HepG2 (cell line): ENCODE measurements at regions not wholly inside any gene's neighbourhood (a gene's known extent, or its start where the extent isn't known, plus 50 kb on each side); places are given as distances from the start of the nearest gene placed in this dataset.

Experiments
- ATAC-seq: fragments of 200-7000 bp; cut with Tn5 transposase; 3 replicates; pipeline ENCODE4 v1.9.1; 2020; ENCODE audit warnings: mild to moderate bottlenecking, moderate library complexity
- BruUV-seq: library from RNA; stranded (reverse); fragments of 400-500 nt; replicated peaks from 2 replicates; lab custom pipeline; 2021; lab: Mats Ljungman, UMichigan
- CTCF ChIA-PET: fragments of 300-600 bp; formaldehyde crosslinking; extraction: SDS; loops from one replicate; lab custom pipeline; 2021; ENCODE audit warnings: low total read pairs, inconsistent platforms, low intra/inter-chr PET ratio; lab: Yijun Ruan, JAX
- POLR2A ChIA-PET: fragments of 350-600 bp; sonication (Branson Sonifier 250); formaldehyde crosslinking; loops from one replicate; lab custom pipeline; 2020; ENCODE audit warnings: antibody characterized with exemption, inconsistent platforms; lab: Yijun Ruan, JAX
- DNase-seq: peaks from one replicate; pipeline ENCODE4 v3.0.0-alpha.2; 2015; ENCODE audit warnings: low spot score
- FAIRE-seq: peaks from 3 replicates; lab custom pipeline; 2011; peaks lifted over from hg19 to GRCh38; lab: Jason Lieb, UNC
- H2AFZ ChIP-seq: one replicate; pipeline ENCODE4 v1.6.1; 2011; ENCODE audit warnings: low read length, inconsistent platforms
- H3K27ac ChIP-seq: fragments of 300-600 bp; 3 replicates; pipeline ENCODE4 v1.8.0; 2011; ENCODE audit warnings: mixed run types, mild to moderate bottlenecking, mixed read lengths, low read length, inconsistent platforms; ENCODE audit not compliant: insufficient read depth; ENCODE audit errors: extremely low read length
- H3K27me3 ChIP-seq, 2 experiments: fragments of 200-600 bp in 1 of 2; 2 replicates in 1 of 2; 3 replicates in 1 of 2; pipeline versions ENCODE4 v1.6.0 to v1.8.0; 2011; ENCODE audit warnings: low read length in 2 of 2, mild to moderate bottlenecking in 2 of 2, moderate library complexity in 2 of 2, inconsistent platforms in 1 of 2; ENCODE audit not compliant: insufficient read depth in 2 of 2, control insufficient read depth in 1 of 2
- H3K36me3 ChIP-seq, 2 experiments: fragments of 200-600 bp in 1 of 2; replicated peaks in 1 of 2; 2 replicates in 1 of 2; 3 replicates in 1 of 2; pipeline versions ENCODE4 v1.5.1 to v1.8.0; 2011; ENCODE audit warnings: low read length in 2 of 2, inconsistent platforms in 1 of 2; ENCODE audit not compliant: insufficient read depth in 2 of 2, control insufficient read depth in 1 of 2
- H3K4me1 ChIP-seq: 2 replicates; pipeline ENCODE4 v1.5.1; 2012; ENCODE audit warnings: low read length, inconsistent platforms; ENCODE audit not compliant: insufficient read depth
- H3K4me2 ChIP-seq: 2 replicates; pipeline ENCODE4 v1.6.0; 2011; ENCODE audit warnings: low read depth, low read length, inconsistent platforms
- H3K4me3 ChIP-seq, 3 experiments: fragments of 200-600 bp in 1 of 3; sonication (generic), shearing (Covaris generic) in 1 of 3; replicated peaks in 1 of 3; 2 replicates each; pipeline ENCODE4 v1.5.1; 2011 to 2016; ENCODE audit warnings: low read length in 3 of 3, inconsistent platforms in 2 of 3, low read depth in 2 of 3, mild to moderate bottlenecking in 2 of 3, control low read depth in 1 of 3, mixed read lengths in 1 of 3; ENCODE audit not compliant: insufficient read depth in 1 of 3
- H3K79me2 ChIP-seq: one replicate; pipeline ENCODE4 v1.6.1; 2011; ENCODE audit warnings: low read length, inconsistent platforms; ENCODE audit not compliant: insufficient read depth
- H3K9ac ChIP-seq: 2 replicates; pipeline ENCODE4 v1.6.0; 2011; ENCODE audit warnings: mild to moderate bottlenecking, low read depth, low read length, inconsistent platforms; ENCODE audit not compliant: insufficient read depth
- H3K9me3 ChIP-seq: 2 replicates; pipeline ENCODE4 v1.5.1; 2012; ENCODE audit warnings: mild to moderate bottlenecking, low read length
- H4K20me1 ChIP-seq: 2 replicates; pipeline ENCODE4 v1.6.0; 2011; ENCODE audit warnings: inconsistent platforms, mild to moderate bottlenecking, low read length, moderate library complexity; ENCODE audit not compliant: insufficient read depth
- ATM ChIP-seq: fragments of 450-650 bp; IDR thresholded peaks from 2 replicates; pipeline ENCODE4 v1.7.1; 2017; ENCODE audit warnings: mild to moderate bottlenecking, borderline replicate concordance
- MAFK ChIP-seq, 2 experiments: IDR thresholded peaks in 1 of 2; conservative IDR thresholded peaks in 1 of 2; 2 replicates each; pipeline ENCODE4 v1.6.1; 2011; ENCODE audit warnings: improper control_type of control experiment in 2 of 2, low read length in 2 of 2
- MXI1 ChIP-seq: IDR thresholded peaks from 3 replicates; pipeline ENCODE4 v1.6.1; 2012; ENCODE audit warnings: low read depth, low read length, inconsistent platforms, borderline replicate concordance
- WGBS: methylation state at CpG from one replicate; pipeline ENCODE4 v1.1.6; 2017; ENCODE audit warnings: low lambda C conversion rate; 5-methylcytosine and 5-hydroxymethylcytosine counted together
- in situ Hi-C: cut with HindIII; loops from 2 replicates; pipeline ENCODE4 v1.10.0; 2017; ENCODE audit warnings: low pct_unique_long_range_greater_than_20kb; ENCODE audit not compliant: extremely low pct_ligation_motif_present
- intact Hi-C: fragments of 100-400 bp; cut with micrococcal nuclease; formaldehyde crosslinking; loops from one replicate; pipeline ENCODE4 v1.10.0; 2022; ENCODE audit not compliant: unreplicated experiment
- TF ChIP-seq, protein P1 (sequence below): sonication (generic); formaldehyde crosslinking; IDR thresholded peaks from 2 replicates; pipeline ENCODE4 v1.5.1; 2020; ENCODE audit warnings: mild to moderate bottlenecking, missing genetic modification reagents, borderline replicate concordance
- TF ChIP-seq, protein P2 (sequence below): sonication (generic); formaldehyde crosslinking; IDR thresholded peaks from 2 replicates; pipeline ENCODE4 v1.5.0; 2020; ENCODE audit warnings: mild to moderate bottlenecking, missing genetic modification reagents
- TF ChIP-seq, protein P3 (sequence below): sonication (generic); formaldehyde crosslinking; IDR thresholded peaks from 2 replicates; pipeline ENCODE4 v1.4.0; 2020; ENCODE audit warnings: mild to moderate bottlenecking, missing genetic modification reagents

DNA sequence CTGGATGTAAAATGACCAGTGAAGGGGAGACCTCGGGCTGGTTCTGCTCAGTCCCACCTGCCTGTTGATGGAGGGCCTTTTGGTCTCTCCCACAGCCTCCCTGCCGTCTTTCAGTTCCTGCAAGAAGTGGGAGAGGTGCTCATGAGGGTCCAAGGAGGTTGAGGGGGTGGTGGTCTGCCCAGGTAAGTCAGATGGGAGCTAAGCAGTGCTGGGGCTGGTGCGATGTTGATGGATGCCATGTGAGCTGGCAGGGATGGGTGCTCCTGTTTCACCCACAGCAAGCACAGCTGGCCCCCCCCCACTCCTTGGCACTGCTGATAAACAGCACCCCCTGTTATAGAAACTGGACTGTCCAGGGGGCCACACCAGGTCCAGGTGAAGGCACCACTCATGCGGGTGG, 145.6 kb downstream of the NSG2 start (continued):
- TF ChIP-seq, protein P1, sequence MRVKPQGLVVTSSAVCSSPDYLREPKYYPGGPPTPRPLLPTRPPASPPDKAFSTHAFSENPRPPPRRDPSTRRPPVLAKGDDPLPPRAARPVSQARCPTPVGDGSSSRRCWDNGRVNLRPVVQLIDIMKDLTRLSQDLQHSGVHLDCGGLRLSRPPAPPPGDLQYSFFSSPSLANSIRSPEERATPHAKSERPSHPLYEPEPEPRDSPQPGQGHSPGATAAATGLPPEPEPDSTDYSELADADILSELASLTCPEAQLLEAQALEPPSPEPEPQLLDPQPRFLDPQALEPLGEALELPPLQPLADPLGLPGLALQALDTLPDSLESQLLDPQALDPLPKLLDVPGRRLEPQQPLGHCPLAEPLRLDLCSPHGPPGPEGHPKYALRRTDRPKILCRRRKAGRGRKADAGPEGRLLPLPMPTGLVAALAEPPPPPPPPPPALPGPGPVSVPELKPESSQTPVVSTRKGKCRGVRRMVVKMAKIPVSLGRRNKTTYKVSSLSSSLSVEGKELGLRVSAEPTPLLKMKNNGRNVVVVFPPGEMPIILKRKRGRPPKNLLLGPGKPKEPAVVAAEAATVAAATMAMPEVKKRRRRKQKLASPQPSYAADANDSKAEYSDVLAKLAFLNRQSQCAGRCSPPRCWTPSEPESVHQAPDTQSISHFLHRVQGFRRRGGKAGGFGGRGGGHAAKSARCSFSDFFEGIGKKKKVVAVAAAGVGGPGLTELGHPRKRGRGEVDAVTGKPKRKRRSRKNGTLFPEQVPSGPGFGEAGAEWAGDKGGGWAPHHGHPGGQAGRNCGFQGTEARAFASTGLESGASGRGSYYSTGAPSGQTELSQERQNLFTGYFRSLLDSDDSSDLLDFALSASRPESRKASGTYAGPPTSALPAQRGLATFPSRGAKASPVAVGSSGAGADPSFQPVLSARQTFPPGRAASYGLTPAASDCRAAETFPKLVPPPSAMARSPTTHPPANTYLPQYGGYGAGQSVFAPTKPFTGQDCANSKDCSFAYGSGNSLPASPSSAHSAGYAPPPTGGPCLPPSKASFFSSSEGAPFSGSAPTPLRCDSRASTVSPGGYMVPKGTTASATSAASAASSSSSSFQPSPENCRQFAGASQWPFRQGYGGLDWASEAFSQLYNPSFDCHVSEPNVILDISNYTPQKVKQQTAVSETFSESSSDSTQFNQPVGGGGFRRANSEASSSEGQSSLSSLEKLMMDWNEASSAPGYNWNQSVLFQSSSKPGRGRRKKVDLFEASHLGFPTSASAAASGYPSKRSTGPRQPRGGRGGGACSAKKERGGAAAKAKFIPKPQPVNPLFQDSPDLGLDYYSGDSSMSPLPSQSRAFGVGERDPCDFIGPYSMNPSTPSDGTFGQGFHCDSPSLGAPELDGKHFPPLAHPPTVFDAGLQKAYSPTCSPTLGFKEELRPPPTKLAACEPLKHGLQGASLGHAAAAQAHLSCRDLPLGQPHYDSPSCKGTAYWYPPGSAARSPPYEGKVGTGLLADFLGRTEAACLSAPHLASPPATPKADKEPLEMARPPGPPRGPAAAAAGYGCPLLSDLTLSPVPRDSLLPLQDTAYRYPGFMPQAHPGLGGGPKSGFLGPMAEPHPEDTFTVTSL (CRISPR knock-in tag): no peak
- TF ChIP-seq, protein P2, sequence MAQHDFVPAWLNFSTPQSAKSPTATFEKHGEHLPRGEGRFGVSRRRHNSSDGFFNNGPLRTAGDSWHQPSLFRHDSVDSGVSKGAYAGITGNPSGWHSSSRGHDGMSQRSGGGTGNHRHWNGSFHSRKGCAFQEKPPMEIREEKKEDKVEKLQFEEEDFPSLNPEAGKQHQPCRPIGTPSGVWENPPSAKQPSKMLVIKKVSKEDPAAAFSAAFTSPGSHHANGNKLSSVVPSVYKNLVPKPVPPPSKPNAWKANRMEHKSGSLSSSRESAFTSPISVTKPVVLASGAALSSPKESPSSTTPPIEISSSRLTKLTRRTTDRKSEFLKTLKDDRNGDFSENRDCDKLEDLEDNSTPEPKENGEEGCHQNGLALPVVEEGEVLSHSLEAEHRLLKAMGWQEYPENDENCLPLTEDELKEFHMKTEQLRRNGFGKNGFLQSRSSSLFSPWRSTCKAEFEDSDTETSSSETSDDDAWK (CRISPR knock-in tag): no peak
- TF ChIP-seq, all 625 proteins: peak for 0

DNA sequence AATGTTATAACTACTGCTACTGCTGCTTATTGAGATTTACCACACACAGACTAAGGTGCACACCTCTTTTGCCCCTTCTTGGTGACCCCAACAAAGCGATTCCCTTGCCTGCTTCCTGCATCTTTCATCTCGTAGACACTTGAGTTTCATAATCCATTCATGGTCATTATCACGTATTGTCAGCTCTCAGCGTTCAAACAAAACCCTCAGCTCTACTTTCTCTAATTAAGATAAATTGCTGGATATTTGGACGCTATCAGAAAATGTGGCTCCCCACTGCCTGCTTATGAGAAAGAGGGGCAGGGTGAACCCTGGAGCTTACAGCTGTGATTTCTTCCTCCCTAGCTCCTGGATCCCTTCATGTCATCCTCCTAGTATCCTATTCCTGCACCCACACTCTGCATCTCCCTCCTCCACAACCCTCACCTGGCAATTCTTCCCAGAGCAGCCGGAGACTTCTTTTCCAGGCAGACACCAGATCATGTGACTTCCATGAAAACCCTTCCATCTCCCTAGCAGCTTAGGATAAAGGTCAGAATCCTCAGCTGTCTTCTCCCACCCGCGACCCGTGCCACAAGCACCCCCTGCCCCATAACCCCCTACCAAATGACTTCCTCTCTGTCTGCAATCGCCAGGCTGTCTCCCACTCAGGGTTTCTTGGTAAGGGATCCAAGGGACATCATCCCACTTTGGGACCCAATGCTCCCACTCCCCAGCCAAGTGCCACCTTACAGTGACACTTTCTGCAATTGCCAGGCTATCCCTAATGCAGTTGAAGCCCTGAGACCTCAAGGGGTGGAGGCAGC, 146.5 kb downstream of the NSG2 start:
- FAIRE-seq (no peak), DNase-seq (no peak), ATAC-seq (no peak)
- no peaks in the 10 kb centered on the region for H3K36me3 ChIP-seq
- 0 out of 5 replicates have a peak, but pooled peaks cover 0 to 4% of the 10 kb centered on the region in 2 experiments for H3K27me3 ChIP-seq
- BruUV-seq: no TSS peak
- H3K4me3 ChIP-seq: no peak overlapping the region
- H3K79me2 ChIP-seq: no peaks in the 10 kb centered on the region
- WGBS: 27% methylated on average over 10 of the region's 10 CpGs
- H4K20me1 ChIP-seq: no peaks in the 10 kb centered on the region
- H2AFZ ChIP-seq: no peak overlapping the region
- ChIA-PET CTCF (no interaction called here), POLR2A (no interaction called here)
- H3K4me1 ChIP-seq: no peaks in the 10 kb centered on the region
- intact Hi-C loops: no loop called here
- in situ Hi-C loops: no loop called here
- H3K4me2 ChIP-seq: no peak overlapping the region
- H3K9ac ChIP-seq: no peak overlapping the region
- no peak overlapping the region for H3K27ac ChIP-seq
- TF ChIP-seq ATM (no peak), MXI1 (no peak), MAFK (conservative IDR thresholded peaks at IDR 0.05 in 1 of 2, IDR thresholded peaks at IDR 0.05 in 1 of 2; ENCODE audit: low read length in 2 of 2) (no peak)
- TF ChIP-seq, protein P3, sequence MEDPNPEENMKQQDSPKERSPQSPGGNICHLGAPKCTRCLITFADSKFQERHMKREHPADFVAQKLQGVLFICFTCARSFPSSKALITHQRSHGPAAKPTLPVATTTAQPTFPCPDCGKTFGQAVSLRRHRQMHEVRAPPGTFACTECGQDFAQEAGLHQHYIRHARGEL (CRISPR knock-in tag): no peak
- no peaks in the 10 kb centered on the region for H3K9me3 ChIP-seq
